Right ventricle myocardium superior (tissue), 1 donor: ENCODE measurements at regions not wholly inside any gene's neighbourhood (a gene's known extent, or its start where the extent isn't known, plus 50 kb on each side); places are given as distances from the start of the nearest gene placed in this dataset.
A peak's percentile ranks its signal among the peaks of the same experiment; 100 is the strongest.
"Not testable (repeated sequence)": the region's sequence is repeated elsewhere in the genome, so short reads cannot be mapped to it uniquely, and the experiment has no call there.

ENCODE experiments used
- ATAC-seq: fragments of 200-7000 bp; cut with Tn5 transposase; one replicate; pipeline ENCODE4 v1.9.1; 2020; ENCODE audit warnings: mild to moderate bottlenecking; ENCODE audit not compliant: poor library complexity
- DNase-seq: peaks from one replicate; pipeline ENCODE4 v3.0.0-alpha.2; 2020
- intact Hi-C: fragments of 100-400 bp; cut with DNase I; formaldehyde crosslinking; loops from one replicate; pipeline ENCODE4 v1.11.2; 2022
- donor health status: DM: no; HTN: yes; CAD: no; lungs with severe emphysema.

DNA sequence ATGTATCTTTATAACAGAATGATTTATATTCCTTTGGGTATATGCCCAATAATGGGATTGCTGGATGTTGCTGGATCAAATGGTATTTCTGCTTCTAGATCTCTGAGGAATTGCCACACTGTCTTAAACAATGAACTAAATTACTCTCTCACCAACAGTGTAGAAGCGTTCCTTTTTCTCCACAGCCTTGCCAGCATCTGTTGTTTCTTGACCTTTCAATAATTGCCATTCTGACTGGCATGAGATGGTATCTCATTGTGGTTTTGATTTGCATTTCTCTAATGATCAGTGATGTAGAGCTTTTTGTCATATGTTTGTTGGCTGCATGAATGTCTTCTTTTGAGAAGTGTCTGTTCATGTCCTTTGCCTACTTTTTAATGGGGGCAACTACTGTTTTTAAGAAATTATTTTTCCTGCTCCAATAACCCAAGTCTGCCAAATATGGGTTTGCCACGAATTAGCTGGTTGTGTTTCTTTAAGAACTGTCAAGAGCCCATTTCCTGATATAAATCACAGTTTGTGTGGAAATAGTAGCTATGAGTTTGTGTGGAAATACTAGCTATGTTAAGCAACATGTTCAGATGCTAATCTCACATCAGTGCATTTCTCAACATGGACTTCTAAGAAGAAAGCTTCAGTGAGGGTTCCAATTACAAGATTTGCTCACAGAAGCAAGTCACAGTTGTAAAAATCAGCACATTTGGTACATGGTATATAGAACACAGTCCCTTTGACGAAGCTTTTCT is 259.4 kb downstream of the ANAPC1 start:
- DNase-seq (no peak), ATAC-seq (peak; percentile 51)
- intact Hi-C loops = no loop called here

DNA sequence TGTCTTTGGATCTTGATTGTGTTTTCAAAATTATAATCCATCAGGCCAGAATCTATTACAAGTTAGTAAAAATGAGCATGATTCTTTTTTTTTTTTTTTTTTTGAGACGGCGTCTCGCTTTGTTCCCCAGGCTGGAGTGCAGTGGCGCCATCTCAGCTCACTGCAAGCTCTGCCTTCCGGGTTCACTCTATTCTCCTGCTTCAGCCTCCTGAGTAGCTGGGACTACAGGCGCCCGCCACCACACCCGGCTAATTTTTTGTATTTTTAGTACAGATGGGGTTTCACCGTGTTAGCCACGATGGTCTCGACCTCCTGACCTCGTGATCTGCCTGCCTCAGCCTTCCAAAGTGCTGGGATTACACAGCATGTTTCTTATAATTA is 258.8 kb downstream of the ANAPC1 start:
- ATAC-seq, intact Hi-C loops, DNase-seq: not testable (repeated sequence)

DNA sequence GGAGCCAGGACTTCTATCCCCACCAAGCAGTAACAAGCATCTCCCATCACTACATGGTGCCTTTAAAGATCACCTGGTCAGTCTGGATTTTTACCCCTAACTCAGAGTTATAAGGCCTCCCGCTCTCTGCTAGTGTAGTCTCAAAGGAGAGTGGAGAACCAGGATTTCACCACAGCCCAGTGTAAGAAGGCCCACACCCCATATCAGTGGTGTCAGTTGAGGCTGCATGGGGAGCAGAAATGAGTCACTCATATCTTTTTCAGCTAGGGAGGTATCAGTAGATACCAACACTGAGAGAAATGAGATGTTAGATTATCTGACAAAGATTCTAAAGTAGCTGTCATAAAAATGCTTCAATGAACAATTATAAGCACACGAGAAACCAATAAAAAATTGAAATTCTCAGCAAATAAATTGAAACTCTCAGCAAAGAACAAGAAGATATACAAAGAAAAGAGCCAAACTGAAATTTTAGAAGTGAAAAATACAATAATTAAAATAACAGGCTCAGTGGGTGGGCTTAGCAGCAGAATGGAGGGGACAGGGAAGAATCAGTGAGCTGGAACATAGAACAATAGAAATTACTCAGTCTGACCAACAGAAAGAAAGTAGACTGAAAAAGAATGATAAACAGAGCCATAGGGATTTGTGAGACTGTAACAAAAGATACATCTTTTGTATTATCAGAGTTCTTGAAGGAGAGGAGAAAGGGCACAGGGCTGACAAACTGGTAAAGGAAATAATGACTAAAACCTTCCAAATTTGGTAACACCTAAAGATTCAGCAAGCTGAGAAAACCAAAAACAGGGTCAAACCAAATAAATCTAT is 257.7 kb downstream of the ANAPC1 start:
- ATAC-seq (no peak), DNase-seq (no peak)
- intact Hi-C loops = no loop called here

DNA sequence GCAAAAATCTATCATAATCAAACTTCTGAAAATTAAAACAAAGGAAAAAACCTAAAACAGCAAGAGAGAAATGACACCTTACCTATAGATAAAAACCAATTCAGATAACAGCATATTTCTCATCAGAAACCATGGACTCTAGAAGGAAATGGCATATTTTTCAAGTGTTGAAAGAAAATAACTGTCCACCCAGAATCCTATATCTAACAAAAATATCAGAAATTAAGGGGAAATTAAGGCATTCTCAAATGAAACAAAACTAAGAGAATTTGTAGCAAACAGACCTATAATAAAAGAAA is 257.2 kb downstream of the ANAPC1 start:
- DNase-seq (no peak), ATAC-seq (no peak)
- intact Hi-C loops = no loop called here

DNA sequence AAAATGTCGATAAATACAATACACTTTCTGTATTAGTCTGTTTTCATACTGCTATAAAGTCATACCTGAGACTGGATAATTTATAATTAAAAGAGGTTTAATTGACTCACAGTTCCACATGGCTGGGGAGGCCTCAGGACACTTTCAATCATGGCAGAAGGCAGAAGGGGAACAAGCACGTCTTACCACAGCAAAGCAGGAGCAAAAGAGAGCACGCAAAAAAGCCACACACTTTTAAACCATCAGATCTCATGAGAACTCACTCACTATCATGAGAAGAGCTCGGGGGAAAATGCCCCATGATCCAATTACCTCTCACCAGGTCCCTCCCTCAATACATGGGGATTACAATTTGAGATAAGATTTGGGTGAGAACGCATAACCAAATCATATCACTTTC is 256.7 kb downstream of the ANAPC1 start:
- no peak for ATAC-seq
- DNase-seq = no peak
- intact Hi-C loops = no loop called here

DNA sequence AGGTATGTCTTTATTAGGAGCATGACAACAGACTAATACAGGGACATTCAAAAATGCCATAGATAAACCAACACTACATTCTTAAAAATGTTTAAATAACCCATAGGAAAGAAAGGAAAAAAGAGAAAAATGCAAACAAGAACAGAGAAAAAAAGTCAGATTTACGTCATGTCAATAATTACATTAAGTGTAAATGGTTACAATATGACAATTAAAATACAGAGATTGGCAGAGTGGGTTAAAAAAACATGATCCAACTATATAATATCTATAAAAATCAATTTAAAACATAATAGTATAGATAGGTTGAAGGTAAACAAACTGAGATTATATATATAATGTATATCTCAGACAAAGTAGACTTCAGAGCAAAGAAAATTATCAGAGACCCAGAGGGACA is 255.8 kb downstream of the ANAPC1 start:
- DNase-seq (no peak), ATAC-seq (no peak)
- intact Hi-C loops = no loop called here

DNA sequence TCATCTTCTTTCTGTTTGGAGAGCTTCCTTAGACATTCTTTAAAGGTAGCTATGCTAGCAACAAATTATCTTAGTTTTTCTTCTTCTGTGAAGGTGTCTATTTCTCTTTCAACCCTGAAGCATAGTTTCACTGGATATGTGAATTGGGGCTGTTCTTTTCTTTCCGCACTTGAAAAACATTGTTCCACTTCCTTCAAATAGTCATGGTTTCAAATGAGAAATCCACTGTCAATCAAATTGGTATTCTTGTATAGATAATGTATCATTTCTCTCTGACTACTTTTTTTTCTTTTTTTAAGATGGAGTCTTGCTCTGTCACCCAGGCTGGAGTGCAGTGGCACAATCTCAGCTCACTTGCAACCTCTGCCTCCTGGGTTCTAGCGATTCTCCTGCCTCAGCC is 254.0 kb downstream of the ANAPC1 start:
- intact Hi-C loops = no loop called here
- DNase-seq = no peak
- ATAC-seq = no peak

DNA sequence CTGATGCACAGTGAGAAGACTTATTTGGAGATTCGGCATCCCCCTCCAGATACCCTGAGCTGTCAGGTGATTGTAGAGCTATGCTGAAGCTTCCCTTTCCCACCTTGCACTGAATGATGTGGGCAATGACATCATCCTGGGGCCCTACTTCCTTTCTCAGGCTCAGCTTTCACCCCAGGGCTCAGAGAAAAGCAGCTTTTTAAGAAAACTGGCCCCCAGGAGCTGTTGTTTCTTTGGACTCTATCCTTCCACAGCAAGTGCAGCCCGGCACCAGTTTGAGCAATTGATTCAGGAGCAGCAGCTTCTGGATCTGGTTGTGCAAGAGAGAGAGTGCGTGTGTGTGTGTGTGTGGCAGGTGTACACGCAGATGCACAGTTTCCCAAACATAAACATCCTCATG is 251.3 kb downstream of the ANAPC1 start:
- intact Hi-C loops = no loop called here
- DNase-seq = no peak
- no peak for ATAC-seq

DNA sequence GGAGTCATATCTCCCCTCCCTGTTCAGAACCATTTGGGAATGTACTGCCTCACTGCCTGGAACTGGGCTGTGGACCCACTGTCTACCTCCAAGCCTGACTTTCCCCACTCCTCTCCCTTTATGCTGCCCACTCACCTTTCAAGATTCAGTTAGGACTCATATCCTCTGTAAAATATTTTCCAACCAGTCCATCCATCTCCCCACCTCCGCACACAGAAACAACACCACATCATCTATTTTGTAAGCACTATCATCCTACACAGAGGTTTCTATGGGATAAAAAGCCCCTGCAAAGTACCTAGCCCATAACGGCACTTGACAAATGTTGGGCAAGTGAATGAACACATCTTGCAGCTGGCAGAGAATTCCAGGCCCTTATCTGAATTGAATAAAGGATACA is 250.8 kb downstream of the ANAPC1 start:
- ATAC-seq (no peak), DNase-seq (no peak)
- intact Hi-C loops = no loop called here

DNA sequence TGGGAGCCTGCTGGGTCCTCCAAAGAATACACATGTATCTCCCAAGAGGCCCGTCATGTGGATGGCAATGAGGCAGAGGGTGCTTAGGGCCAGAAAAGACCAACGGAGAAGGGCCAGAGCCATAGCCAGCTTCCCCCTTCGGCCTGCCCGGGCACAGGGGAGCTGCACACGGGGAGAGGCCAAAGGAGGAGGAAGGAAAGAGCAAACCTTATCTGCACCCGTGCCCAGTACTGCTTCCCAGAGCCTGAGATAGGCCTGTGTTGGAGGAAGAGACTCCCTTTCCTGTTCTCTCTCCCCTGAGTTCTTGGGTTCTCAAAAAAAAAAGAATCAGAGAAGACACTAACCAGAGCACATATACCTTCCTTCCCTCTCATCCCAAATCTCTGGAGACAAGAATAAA is 250.3 kb downstream of the ANAPC1 start:
- intact Hi-C loops = no loop called here
- no peak for ATAC-seq

DNA sequence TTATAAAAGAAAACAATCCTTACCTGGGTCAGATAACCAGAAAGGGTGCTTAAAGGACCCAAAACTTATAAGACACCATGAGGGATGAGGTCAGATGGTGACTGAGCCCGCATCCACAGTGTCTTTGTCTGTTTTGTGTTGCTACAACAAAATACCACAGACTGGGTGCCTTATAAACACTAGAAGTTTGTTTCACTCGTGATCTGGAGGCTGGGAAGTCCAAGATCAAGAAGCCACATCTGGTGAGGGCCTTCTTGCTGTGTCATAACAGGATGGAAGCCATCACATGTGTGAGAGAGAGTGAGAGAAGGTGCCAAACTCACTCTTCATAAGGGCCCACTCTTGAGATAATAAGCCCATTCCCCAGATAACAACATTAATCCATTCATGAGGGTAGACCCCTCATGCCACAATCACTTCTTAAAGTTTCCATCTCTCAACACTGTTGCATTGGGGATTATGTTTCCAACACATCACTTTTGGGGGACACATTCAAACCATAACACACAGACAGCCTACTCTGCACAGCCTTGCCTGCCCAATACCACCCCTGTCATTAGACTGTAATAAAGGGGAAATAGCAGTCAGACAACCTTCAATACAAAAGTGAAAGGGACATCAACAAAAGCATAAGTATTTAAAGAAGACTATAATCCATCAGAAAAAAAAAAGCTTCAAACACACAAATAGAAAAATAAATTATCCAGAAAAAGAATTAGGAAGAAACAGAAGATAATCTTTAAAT is 249.8 kb downstream of the ANAPC1 start:
- ATAC-seq = no peak
- intact Hi-C loops = no loop called here
- DNase-seq = no peak

More for the DNA sequence above, 250.3 kb downstream of the ANAPC1 start:
- no peak for DNase-seq

DNA sequence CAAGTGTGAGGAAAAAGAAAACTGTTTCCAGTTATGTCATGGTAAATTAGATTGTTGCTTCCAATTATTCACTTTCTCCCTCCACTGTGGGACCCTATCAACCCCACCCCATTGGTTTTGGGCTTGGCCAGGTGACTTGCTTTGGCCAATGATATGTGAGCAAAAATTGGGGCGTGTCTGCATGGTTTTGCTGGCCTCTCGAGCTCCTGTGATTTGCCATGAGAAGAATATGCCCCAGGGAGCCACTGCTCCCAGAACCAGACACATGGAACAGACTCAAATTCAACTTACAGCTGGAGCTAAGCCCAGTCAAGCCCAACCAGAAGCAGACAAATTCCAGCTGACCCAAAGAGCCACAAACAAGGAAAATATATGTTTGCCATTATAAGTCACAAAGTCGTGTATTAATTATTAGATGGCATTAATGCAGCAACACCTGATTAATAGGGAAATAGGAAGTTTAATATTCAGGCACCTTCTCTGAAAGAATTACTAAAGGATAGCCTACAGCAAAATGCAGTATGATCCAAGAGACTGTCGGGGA is 248.9 kb downstream of the ANAPC1 start:
- DNase-seq = no peak
- no peak for ATAC-seq
- intact Hi-C loops = no loop called here

DNA sequence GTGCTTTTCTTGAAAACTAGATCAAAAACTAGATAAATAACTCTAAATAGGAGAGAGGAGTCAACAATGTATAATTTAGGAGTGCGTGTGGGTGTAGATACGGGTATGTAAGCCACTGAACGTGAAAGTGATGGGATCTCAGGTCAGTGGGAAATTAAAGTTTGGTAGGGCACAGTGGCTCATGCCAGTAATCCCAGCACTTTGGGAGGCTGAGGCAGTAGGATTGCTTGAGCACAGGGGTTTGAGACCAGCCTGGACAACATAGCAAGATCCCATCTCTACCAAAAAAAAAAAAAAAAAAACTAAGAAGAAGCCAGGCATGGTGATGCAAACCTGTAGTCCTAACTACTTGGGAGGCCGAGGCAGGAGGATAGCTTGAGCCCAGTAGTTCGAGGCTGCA is 247.1 kb downstream of the ANAPC1 start:
- DNase-seq (no peak), ATAC-seq (no peak)

DNA sequence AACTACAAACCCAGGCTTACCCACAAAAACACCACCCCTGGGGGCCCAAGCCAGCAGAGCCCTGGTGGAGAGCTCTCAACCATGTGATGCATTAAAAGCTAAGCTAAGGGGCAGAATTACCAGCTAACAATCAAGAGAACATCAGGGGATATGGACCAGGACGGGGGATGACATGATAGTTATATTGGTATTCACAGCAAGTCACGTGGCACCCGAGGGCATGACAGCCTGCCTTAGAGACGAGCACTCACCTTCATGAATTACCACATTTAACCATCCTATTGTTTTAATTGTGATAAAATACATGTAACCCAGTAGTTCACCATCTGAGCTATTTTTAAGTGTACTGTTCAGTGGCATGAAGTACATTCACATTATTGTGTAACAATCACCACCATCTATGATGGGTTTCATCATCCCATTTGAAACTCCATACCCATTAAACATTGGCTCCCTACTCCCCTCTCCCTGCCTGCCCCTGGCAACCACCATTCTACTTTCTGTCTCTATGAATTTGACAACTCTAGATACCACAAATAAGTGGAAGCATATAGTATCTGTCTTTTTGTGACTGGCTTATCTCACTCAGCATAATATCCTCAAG is 245.6 kb downstream of the ANAPC1 start:
- ATAC-seq (no peak), DNase-seq (no peak)
- intact Hi-C loops = no loop called here

More for the DNA sequence above, 247.1 kb downstream of the ANAPC1 start:
- intact Hi-C loops = no loop called here

DNA sequence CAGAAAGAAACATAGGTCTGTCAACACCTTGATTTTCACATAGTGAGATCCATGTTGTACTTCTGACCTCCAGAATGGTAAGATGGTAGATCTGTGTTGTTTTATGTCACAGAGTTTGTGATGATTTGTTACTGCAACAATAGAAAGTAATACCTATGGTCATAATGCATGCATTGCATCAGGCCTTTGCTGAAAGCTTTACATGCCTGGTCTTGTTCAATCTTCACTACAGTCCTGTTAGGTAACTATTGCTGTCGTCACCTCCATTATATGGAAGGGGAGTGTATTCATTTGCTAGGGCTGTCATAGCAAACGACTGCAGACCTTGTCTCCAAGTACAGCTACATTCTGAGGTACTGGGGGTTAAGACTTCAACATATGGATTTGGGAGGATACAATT is 243.5 kb downstream of the ANAPC1 start:
- no peak for DNase-seq
- intact Hi-C loops = no loop called here
- ATAC-seq = no peak

DNA sequence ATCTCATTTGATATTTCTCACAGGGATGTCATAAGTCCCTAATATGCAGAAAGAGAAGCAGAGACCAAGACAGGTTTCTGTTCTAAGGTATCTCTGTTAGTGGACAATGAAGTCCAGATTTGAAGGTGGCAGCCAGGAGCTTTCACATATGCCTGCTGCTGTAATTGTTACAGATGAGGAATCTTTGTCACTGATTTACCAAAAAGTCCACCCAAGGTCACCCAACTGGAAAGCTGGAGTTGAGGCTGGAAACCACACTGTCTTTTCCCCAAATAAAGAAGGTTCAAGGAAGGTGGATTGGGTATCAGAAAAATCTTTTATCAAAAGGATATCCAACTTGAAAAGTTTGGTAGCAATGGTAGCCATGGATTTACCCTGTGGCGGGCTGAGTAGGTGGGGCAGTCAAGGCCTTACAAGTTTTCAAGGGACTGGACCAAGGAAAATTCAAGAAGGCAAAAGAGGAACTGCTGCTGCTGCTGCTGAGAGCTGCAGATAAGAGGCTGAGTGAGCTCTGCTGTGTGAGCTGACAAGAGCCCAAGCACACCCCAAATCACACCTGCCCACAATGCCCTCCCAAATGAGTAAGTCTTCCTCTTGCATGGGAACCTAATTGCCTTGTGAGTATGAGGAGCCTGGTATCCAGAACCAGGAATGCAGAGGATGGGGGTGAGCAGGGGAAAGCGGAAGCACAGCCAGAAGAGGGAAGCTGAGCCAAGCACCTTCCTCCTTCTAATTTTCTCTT is 241.2 kb downstream of the ANAPC1 start:
- ATAC-seq (no peak), DNase-seq (no peak)
- intact Hi-C loops = no loop called here

DNA sequence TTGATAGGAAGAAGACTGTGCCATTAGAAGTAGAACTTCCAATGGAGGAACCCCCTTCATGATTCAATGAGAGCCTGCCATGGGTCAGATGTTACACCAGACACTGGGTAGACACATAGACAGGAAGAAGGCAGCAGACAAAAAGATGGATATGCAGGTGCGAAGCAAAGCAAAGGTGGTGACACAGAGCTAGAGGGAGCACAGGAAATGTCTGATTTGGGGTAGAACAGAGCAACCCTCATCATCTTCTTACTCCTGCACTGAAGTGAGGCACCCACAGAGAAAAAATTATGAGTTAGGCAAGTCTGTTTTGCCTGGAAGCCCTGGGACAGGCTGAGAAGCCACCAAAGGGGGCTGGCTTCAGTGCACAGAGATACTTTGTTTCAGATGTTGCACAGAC is 240.2 kb downstream of the ANAPC1 start:
- DNase-seq (no peak), ATAC-seq (no peak)
- intact Hi-C loops = no loop called here

DNA sequence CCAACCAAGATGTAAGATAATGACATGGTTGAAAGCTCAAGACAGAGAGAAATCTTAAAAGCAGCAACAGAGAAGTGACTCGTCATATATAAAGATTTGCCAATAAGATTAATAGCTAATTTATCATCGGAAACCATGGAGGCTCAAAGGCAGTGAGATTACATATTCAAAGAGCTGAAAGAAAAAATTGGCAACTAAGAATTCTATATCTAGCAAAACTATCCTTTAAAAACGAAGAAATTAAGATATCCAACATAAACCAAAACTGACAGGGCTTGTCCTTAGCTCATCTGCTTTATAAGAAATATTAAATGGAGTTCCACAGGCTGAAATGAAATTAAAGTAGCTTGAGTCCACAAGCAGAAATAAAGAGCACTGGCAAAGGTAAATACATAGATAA is 236.6 kb downstream of the ANAPC1 start:
- intact Hi-C loops = no loop called here
- no peak for DNase-seq
- no peak for ATAC-seq

DNA sequence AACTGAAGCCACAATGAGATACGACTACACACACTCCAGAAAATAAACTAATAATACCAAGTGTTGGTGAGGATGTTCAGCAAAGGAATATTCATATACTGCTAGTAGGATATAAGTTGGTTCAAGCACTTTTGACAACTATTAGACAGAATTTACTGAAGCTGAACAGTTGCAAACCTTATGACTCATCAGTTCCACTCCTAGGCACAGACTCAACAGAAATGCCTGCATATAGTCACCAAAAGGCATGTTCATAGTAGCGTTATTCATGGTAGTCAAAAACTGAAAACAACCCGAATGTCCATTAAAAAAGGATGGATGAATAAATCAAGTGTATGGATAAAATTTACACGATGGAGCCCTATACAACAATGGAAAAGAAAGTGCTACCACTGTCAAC is 232.0 kb downstream of the ANAPC1 start:
- no peak for ATAC-seq
- DNase-seq = no peak
- intact Hi-C loops = no loop called here
